DOHH2 (cell line): ENCODE measurements at regions not wholly inside any gene's neighbourhood (a gene's known extent, or its start where the extent isn't known, plus 50 kb on each side); places are given as distances from the start of the nearest gene placed in this dataset.

Source experiments
- EZH2phosphoT487 ChIP-seq: fragments of 200-600 bp; sonication (generic); IDR thresholded peaks from 2 replicates; pipeline ENCODE4 v1.6.1; 2017; ENCODE audit warnings: borderline replicate concordance, mild to moderate bottlenecking, antibody characterized with exemption, low read length, moderate library complexity, mixed read lengths
- TF ChIP-seq, protein P1 (sequence below): fragments of 200-600 bp; sonication (generic); IDR thresholded peaks from one replicate; pipeline ENCODE4 v1.5.1; 2014; ENCODE audit warnings: antibody characterized with exemption, mild to moderate bottlenecking, low read depth, low read length; ENCODE audit not compliant: poor library complexity, severe bottlenecking

DNA sequence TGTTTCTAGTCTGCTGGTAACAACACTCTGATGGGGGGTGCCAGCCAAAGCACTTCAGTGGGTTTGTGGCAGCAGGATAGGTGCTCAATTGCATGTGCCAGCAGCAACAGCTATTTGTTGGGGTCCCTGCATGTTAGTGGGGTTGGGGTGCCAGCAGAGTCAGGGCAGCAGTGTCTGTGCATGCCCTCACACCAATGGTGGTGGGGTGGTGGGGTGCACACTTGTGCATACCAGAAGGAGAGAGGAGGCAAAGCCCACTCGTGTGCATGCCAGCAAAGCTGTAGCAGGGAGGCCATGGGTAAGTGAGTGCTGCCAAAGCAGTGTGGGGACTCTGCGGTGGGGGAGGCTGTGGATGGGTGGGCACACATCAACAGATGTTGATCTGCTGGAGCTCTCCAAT is 232.2 kb downstream of the GABRG2 start:
- TF ChIP-seq EZH2phosphoT487, result no peak
- TF ChIP-seq, protein P1, sequence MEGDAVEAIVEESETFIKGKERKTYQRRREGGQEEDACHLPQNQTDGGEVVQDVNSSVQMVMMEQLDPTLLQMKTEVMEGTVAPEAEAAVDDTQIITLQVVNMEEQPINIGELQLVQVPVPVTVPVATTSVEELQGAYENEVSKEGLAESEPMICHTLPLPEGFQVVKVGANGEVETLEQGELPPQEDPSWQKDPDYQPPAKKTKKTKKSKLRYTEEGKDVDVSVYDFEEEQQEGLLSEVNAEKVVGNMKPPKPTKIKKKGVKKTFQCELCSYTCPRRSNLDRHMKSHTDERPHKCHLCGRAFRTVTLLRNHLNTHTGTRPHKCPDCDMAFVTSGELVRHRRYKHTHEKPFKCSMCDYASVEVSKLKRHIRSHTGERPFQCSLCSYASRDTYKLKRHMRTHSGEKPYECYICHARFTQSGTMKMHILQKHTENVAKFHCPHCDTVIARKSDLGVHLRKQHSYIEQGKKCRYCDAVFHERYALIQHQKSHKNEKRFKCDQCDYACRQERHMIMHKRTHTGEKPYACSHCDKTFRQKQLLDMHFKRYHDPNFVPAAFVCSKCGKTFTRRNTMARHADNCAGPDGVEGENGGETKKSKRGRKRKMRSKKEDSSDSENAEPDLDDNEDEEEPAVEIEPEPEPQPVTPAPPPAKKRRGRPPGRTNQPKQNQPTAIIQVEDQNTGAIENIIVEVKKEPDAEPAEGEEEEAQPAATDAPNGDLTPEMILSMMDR, result no peak
